Activated CD4-positive, alpha-beta memory T cell treated with anti-CD3 and anti-CD28 coated beads, Interleukin-2, amount 10 ng/mL, durations not matched to agents 7 days and 5 days (primary cell): ENCODE measurements at regions not wholly inside any gene's neighbourhood (a gene's known extent, or its start where the extent isn't known, plus 50 kb on each side); places are given as distances from the start of the nearest gene placed in this dataset.

Experiments
- CTCF ChIA-PET: fragments of 350-600 bp; sonication (Branson Sonifier 250); formaldehyde crosslinking; loops from one replicate; lab custom pipeline; 2021; ENCODE audit warnings: antibody characterized with exemption, inconsistent platforms; lab: Charles Lee
- POLR2A ChIA-PET: fragments of 350-600 bp; sonication (Branson Sonifier 250); formaldehyde crosslinking; loops from one replicate; lab custom pipeline; 2021; ENCODE audit warnings: antibody characterized with exemption; lab: Charles Lee
- DNase-seq: peaks from one replicate; pipeline ENCODE4 v3.0.0-alpha.2; 2020
- H3K27ac Mint-ChIP-seq: one replicate; pipeline ENCODE4 v1.8.0; 2021; ENCODE audit warnings: mild to moderate bottlenecking, mixed read lengths
- H3K27me3 Mint-ChIP-seq: one replicate; pipeline ENCODE4 v1.8.0; 2021; ENCODE audit warnings: mixed read lengths
- H3K36me3 Mint-ChIP-seq: one replicate; pipeline ENCODE4 v1.8.0; 2021; ENCODE audit warnings: low read depth, mixed read lengths
- H3K4me1 Mint-ChIP-seq: one replicate; pipeline ENCODE4 v1.8.0; 2021; ENCODE audit warnings: mixed read lengths
- H3K4me3 Mint-ChIP-seq: one replicate; pipeline ENCODE4 v1.8.0; 2021; ENCODE audit warnings: mild to moderate bottlenecking, mixed read lengths
- H3K9me3 Mint-ChIP-seq: one replicate; pipeline ENCODE4 v1.8.0; 2021; ENCODE audit warnings: mixed read lengths

GRCh38 chr3:157755233-157755632, 252.0 kb upstream of the VEPH1 start:
- Mint-ChIP-seq H3K4me1 (no peaks in the 10 kb centered on the region), H3K9me3 (no peaks in the 10 kb centered on the region), H3K4me3 (no peak overlapping the region), H3K27ac (no peak overlapping the region), H3K27me3 (no peaks in the 10 kb centered on the region), H3K36me3 (no peaks in the 10 kb centered on the region)
- POLR2A ChIA-PET, result no interaction called here
- no peak for DNase-seq
- CTCF ChIA-PET, result interaction anchor here (0.6 kb wide), 1 partner anchor 1819 kb away, joined by 5 read pairs; no protein-coding TSS in a partner anchor

GRCh38 chr3:157754451-157754850, 251.2 kb upstream of the VEPH1 start:
- Mint-ChIP-seq H3K4me3 (no peak overlapping the region), H3K9me3 (no peaks in the 10 kb centered on the region), H3K27me3 (no peaks in the 10 kb centered on the region), H3K27ac (no peak overlapping the region), H3K36me3 (no peaks in the 10 kb centered on the region), H3K4me1 (no peaks in the 10 kb centered on the region)
- DNase-seq, result no peak
- CTCF ChIA-PET, result no interaction called here
- POLR2A ChIA-PET, result no interaction called here

GRCh38 chr3:157753787-157754136, 250.5 kb upstream of the VEPH1 start:
- H3K4me1 Mint-ChIP-seq, result no peaks in the 10 kb centered on the region
- no peaks in the 10 kb centered on the region for H3K9me3 Mint-ChIP-seq
- CTCF ChIA-PET, result no interaction called here
- POLR2A ChIA-PET, result no interaction called here
- no peak overlapping the region for H3K4me3 Mint-ChIP-seq
- H3K36me3 Mint-ChIP-seq, result no peaks in the 10 kb centered on the region
- H3K27ac Mint-ChIP-seq, result no peak overlapping the region
- H3K27me3 Mint-ChIP-seq, result no peaks in the 10 kb centered on the region
- no peak for DNase-seq

- Mint-ChIP-seq H3K36me3 (no peaks in the 10 kb centered on the region), H3K27me3 (no peaks in the 10 kb centered on the region), H3K9me3 (no peaks in the 10 kb centered on the region), H3K4me1 (no peaks in the 10 kb centered on the region), H3K27ac (no peak overlapping the region), H3K4me3 (no peak overlapping the region)
- no peak for DNase-seq
- ChIA-PET POLR2A (no interaction called here), CTCF (no interaction called here)
These were observed 250.0 kb upstream of the VEPH1 start for GRCh38 chr3:157752956-157753786.

- H3K27ac Mint-ChIP-seq, result no peak overlapping the region
- POLR2A ChIA-PET, result no interaction called here
- no peak for DNase-seq
- H3K9me3 Mint-ChIP-seq, result no peaks in the 10 kb centered on the region
- H3K4me3 Mint-ChIP-seq, result no peak overlapping the region
- CTCF ChIA-PET, result no interaction called here
- no peaks in the 10 kb centered on the region for H3K4me1 Mint-ChIP-seq
- H3K27me3 Mint-ChIP-seq, result no peaks in the 10 kb centered on the region
- H3K36me3 Mint-ChIP-seq, result no peaks in the 10 kb centered on the region
These were observed 249.3 kb upstream of the VEPH1 start for GRCh38 chr3:157752554-157752953.

- no peak overlapping the region for H3K27ac Mint-ChIP-seq
- CTCF ChIA-PET, result no interaction called here
- POLR2A ChIA-PET, result no interaction called here
- no peaks in the 10 kb centered on the region for H3K4me1 Mint-ChIP-seq
- H3K27me3 Mint-ChIP-seq, result no peaks in the 10 kb centered on the region
- no peaks in the 10 kb centered on the region for H3K36me3 Mint-ChIP-seq
- no peaks in the 10 kb centered on the region for H3K9me3 Mint-ChIP-seq
- no peak overlapping the region for H3K4me3 Mint-ChIP-seq
- no peak for DNase-seq
These were observed 248.2 kb upstream of the VEPH1 start for GRCh38 chr3:157751386-157751785.

- H3K9me3 Mint-ChIP-seq, result peaks cover 2% of the 10 kb centered on the region
- ChIA-PET CTCF (no interaction called here), POLR2A (no interaction called here)
- H3K27me3 Mint-ChIP-seq, result no peaks in the 10 kb centered on the region
- no peak overlapping the region for H3K27ac Mint-ChIP-seq
- no peak overlapping the region for H3K4me3 Mint-ChIP-seq
- no peak for DNase-seq
- H3K36me3 Mint-ChIP-seq, result no peaks in the 10 kb centered on the region
- no peaks in the 10 kb centered on the region for H3K4me1 Mint-ChIP-seq
These were observed 243.2 kb upstream of the VEPH1 start for GRCh38 chr3:157746391-157746790.

- Mint-ChIP-seq H3K27ac (no peak overlapping the region), H3K36me3 (no peaks in the 10 kb centered on the region), H3K4me1 (no peaks in the 10 kb centered on the region), H3K9me3 (peaks cover 2% of the 10 kb centered on the region), H3K4me3 (no peak overlapping the region), H3K27me3 (no peaks in the 10 kb centered on the region)
- POLR2A ChIA-PET, result no interaction called here
- CTCF ChIA-PET, result no interaction called here
- DNase-seq, result no peak
These were observed 238.4 kb upstream of the VEPH1 start for GRCh38 chr3:157741607-157742006.

- POLR2A ChIA-PET, result no interaction called here
These were observed 235.2 kb upstream of the VEPH1 start for GRCh38 chr3:157738441-157738840.

GRCh38 chr3:157718800-157719199, 215.6 kb upstream of the VEPH1 start:
- no peaks in the 10 kb centered on the region for H3K4me1 Mint-ChIP-seq
- no peaks in the 10 kb centered on the region for H3K9me3 Mint-ChIP-seq
- CTCF ChIA-PET, result no interaction called here
- H3K27ac Mint-ChIP-seq, result no peak overlapping the region
- H3K27me3 Mint-ChIP-seq, result no peaks in the 10 kb centered on the region
- POLR2A ChIA-PET, result no interaction called here
- DNase-seq, result no peak
- H3K36me3 Mint-ChIP-seq, result no peaks in the 10 kb centered on the region
- no peak overlapping the region for H3K4me3 Mint-ChIP-seq

More at GRCh38 chr3:157738441-157738840, 235.2 kb upstream of the VEPH1 start:
- Mint-ChIP-seq H3K4me3 (no peak overlapping the region), H3K4me1 (no peaks in the 10 kb centered on the region), H3K36me3 (no peaks in the 10 kb centered on the region), H3K27ac (no peak overlapping the region), H3K9me3 (peaks cover 5% of the 10 kb centered on the region), H3K27me3 (no peaks in the 10 kb centered on the region)
- DNase-seq, result no peak
- CTCF ChIA-PET, result no interaction called here

- Mint-ChIP-seq H3K27ac (no peak overlapping the region), H3K9me3 (no peaks in the 10 kb centered on the region), H3K27me3 (no peaks in the 10 kb centered on the region), H3K36me3 (no peaks in the 10 kb centered on the region), H3K4me1 (no peaks in the 10 kb centered on the region), H3K4me3 (no peak overlapping the region)
- no peak for DNase-seq
- CTCF ChIA-PET, result no interaction called here
- POLR2A ChIA-PET, result no interaction called here
These were observed 209.9 kb upstream of the VEPH1 start for GRCh38 chr3:157713101-157713500.

- Mint-ChIP-seq H3K4me1 (no peaks in the 10 kb centered on the region), H3K36me3 (no peaks in the 10 kb centered on the region), H3K9me3 (no peaks in the 10 kb centered on the region), H3K27ac (no peak overlapping the region), H3K4me3 (no peak overlapping the region), H3K27me3 (no peaks in the 10 kb centered on the region)
- CTCF ChIA-PET, result no interaction called here
- DNase-seq, result no peak
- POLR2A ChIA-PET, result no interaction called here
These were observed 202.0 kb upstream of the VEPH1 start for GRCh38 chr3:157705258-157705657.

GRCh38 chr3:157700405-157700804, 197.2 kb upstream of the VEPH1 start:
- no peaks in the 10 kb centered on the region for H3K9me3 Mint-ChIP-seq
- ChIA-PET POLR2A (no interaction called here), CTCF (no interaction called here)
- H3K36me3 Mint-ChIP-seq, result no peaks in the 10 kb centered on the region
- DNase-seq, result no peak
- H3K4me3 Mint-ChIP-seq, result no peak overlapping the region
- H3K27me3 Mint-ChIP-seq, result no peaks in the 10 kb centered on the region
- no peak overlapping the region for H3K27ac Mint-ChIP-seq
- no peaks in the 10 kb centered on the region for H3K4me1 Mint-ChIP-seq

GRCh38 chr3:157695586-157695985, 192.4 kb upstream of the VEPH1 start:
- ChIA-PET POLR2A (no interaction called here), CTCF (no interaction called here)
- H3K36me3 Mint-ChIP-seq, result no peaks in the 10 kb centered on the region
- H3K4me1 Mint-ChIP-seq, result no peaks in the 10 kb centered on the region
- DNase-seq, result no peak
- H3K4me3 Mint-ChIP-seq, result no peak overlapping the region
- H3K27ac Mint-ChIP-seq, result no peak overlapping the region
- H3K27me3 Mint-ChIP-seq, result no peaks in the 10 kb centered on the region
- no peaks in the 10 kb centered on the region for H3K9me3 Mint-ChIP-seq
